GM12878 (cell line): ENCODE measurements at regions not wholly inside any gene's neighbourhood (a gene's known extent, or its start where the extent isn't known, plus 50 kb on each side); places are given as distances from the start of the nearest gene placed in this dataset.

Experiments
- ATAC-seq: fragments of 200-7000 bp; cut with Tn5 transposase; 3 replicates; pipeline ENCODE4 v1.9.1; 2020; ENCODE audit warnings: mild to moderate bottlenecking, moderate library complexity
- BruUV-seq: library from RNA; stranded (reverse); fragments of 400-500 nt; replicated peaks from 2 replicates; lab custom pipeline; 2021; lab: Mats Ljungman, UMichigan
- CTCF ChIA-PET: fragments of 300-600 bp; sonication (Branson Sonifier 250); formaldehyde crosslinking; extraction: SDS; loops from one replicate; lab custom pipeline; 2021; ENCODE audit warnings: inconsistent platforms; lab: Yijun Ruan, JAX
- POLR2A ChIA-PET: fragments of 350-600 bp; formaldehyde crosslinking; extraction: SDS; loops from one replicate; lab custom pipeline; 2021; ENCODE audit warnings: inconsistent platforms; lab: Charles Lee
- RAD21 ChIA-PET: fragments of 300-600 bp; sonication (Branson Sonifier 250); formaldehyde crosslinking; loops from one replicate; lab custom pipeline; 2023; ENCODE audit warnings: antibody characterized with exemption; ENCODE audit not compliant: unreplicated experiment; lab: Charles Lee
- SMC1A ChIA-PET: fragments of 300-600 bp; sonication (Branson Sonifier 250); formaldehyde crosslinking; loops from one replicate; lab custom pipeline; 2023; ENCODE audit not compliant: unreplicated experiment, uncharacterized antibody; lab: Charles Lee
- DNase-seq: peaks from one replicate; pipeline ENCODE4 v3.0.0-alpha.2; 2011; ENCODE audit warnings: low read depth, low spot score
- FAIRE-seq: peaks from 3 replicates; lab custom pipeline; 2011; peaks lifted over from hg19 to GRCh38; lab: Jason Lieb, UNC
- H2AFZ ChIP-seq: 2 replicates; pipeline ENCODE4 v1.6.0; 2011; ENCODE audit warnings: low read depth, low read length, control low read depth; ENCODE audit not compliant: control insufficient read depth
- H3K27ac ChIP-seq: 2 replicates; pipeline ENCODE4 v1.5.1; 2011; ENCODE audit warnings: control low read depth; ENCODE audit not compliant: control insufficient read depth, insufficient read depth
- H3K27me3 ChIP-seq, 2 experiments: replicated peaks in 1 of 2; 2 replicates each; pipeline versions ENCODE4 v1.6.0 to v1.6.1; 2011; ENCODE audit warnings: low read length in 1 of 2; ENCODE audit not compliant: control insufficient read depth in 2 of 2, insufficient read depth in 2 of 2
- H3K36me3 ChIP-seq, 2 experiments: 2 replicates each; pipeline ENCODE4 v1.5.1; 2011; ENCODE audit warnings: low read length in 1 of 2; ENCODE audit not compliant: control insufficient read depth in 2 of 2, insufficient read depth in 2 of 2
- H3K4me1 ChIP-seq: 2 replicates; pipeline ENCODE4 v1.6.1; 2011; ENCODE audit warnings: mild to moderate bottlenecking, low read length, moderate library complexity, mixed read lengths; ENCODE audit not compliant: control insufficient read depth, insufficient read depth
- H3K4me2 ChIP-seq: 2 replicates; pipeline ENCODE4 v1.6.0; 2011; ENCODE audit warnings: control low read depth; ENCODE audit not compliant: control insufficient read depth, insufficient read depth
- H3K4me3 ChIP-seq: fragments of 200-600 bp; sonication (generic); 2 replicates; pipeline ENCODE4 v1.5.1; 2016
- H3K79me2 ChIP-seq: 2 replicates; pipeline ENCODE4 v1.6.0; 2011; ENCODE audit warnings: low read length; ENCODE audit not compliant: control insufficient read depth, insufficient read depth
- H3K9ac ChIP-seq: 2 replicates; pipeline ENCODE4 v1.8.0; 2011; ENCODE audit warnings: low read length, control low read depth, mixed read lengths; ENCODE audit not compliant: control insufficient read depth, insufficient read depth
- H3K9me3 ChIP-seq: replicated peaks from 3 replicates; pipeline ENCODE4 v1.5.1; 2011; ENCODE audit warnings: mild to moderate bottlenecking, low read length; ENCODE audit not compliant: control insufficient read depth, insufficient read depth
- H4K20me1 ChIP-seq: 2 replicates; pipeline ENCODE4 v1.6.0; 2011; ENCODE audit not compliant: control insufficient read depth, insufficient read depth
- CBX3 ChIP-seq: fragments of 200-600 bp; sonication (generic); IDR thresholded peaks from 2 replicates; pipeline ENCODE4 v1.6.1; 2016; ENCODE audit warnings: low read depth, borderline replicate concordance
- CUX1 ChIP-seq: IDR thresholded peaks from 2 replicates; pipeline ENCODE4 v1.6.1; 2012; ENCODE audit warnings: improper control_type of control experiment, low read depth, low read length; ENCODE audit not compliant: insufficient replicate concordance
- HDAC6 ChIP-seq: fragments of 200-600 bp; sonication (generic); IDR thresholded peaks from one replicate; pipeline ENCODE4 v1.8.0; 2017; ENCODE audit warnings: antibody characterized with exemption; ENCODE audit not compliant: unreplicated experiment
- IRF5 ChIP-seq: fragments of 450-650 bp; IDR thresholded peaks from 2 replicates; pipeline ENCODE4 v1.6.1; 2017; ENCODE audit warnings: borderline replicate concordance
- MEF2A ChIP-seq: IDR thresholded peaks from 2 replicates; pipeline ENCODE4 v1.6.1; 2011; ENCODE audit warnings: low read depth, mild to moderate bottlenecking, low read length, moderate library complexity; ENCODE audit not compliant: insufficient read depth
- MXI1 ChIP-seq: fragments of 150-350 bp; IDR thresholded peaks from 2 replicates; pipeline ENCODE4 v1.6.1; 2011; ENCODE audit warnings: low read depth, mild to moderate bottlenecking, inconsistent platforms, low read length, improper control_type of control experiment
- NFIC ChIP-seq: IDR thresholded peaks from 2 replicates; pipeline ENCODE4 v1.6.1; 2012; ENCODE audit warnings: low read depth, mild to moderate bottlenecking, inconsistent platforms, low read length, moderate library complexity
- NRF1 ChIP-seq: conservative IDR thresholded peaks from 2 replicates; pipeline ENCODE4 v1.6.1; 2011; ENCODE audit warnings: mild to moderate bottlenecking, low read depth, low read length, improper control_type of control experiment
- SUZ12 ChIP-seq: fragments of 200-600 bp; sonication (generic); IDR thresholded peaks from one replicate; pipeline ENCODE4 v1.6.1; 2018; ENCODE audit warnings: antibody characterized with exemption, mild to moderate bottlenecking; ENCODE audit not compliant: unreplicated experiment
- ZNF384 ChIP-seq: IDR thresholded peaks from 2 replicates; pipeline ENCODE4 v1.6.1; 2012; ENCODE audit warnings: low read depth, mild to moderate bottlenecking, low read length, improper control_type of control experiment, borderline replicate concordance
- ZSCAN29 ChIP-seq: fragments of 450-650 bp; IDR thresholded peaks from 2 replicates; pipeline ENCODE4 v1.6.1; 2017; ENCODE audit warnings: mild to moderate bottlenecking, moderate library complexity
- WGBS: methylation state at CpG from one replicate; pipeline ENCODE4 v1.1.6; 2016; ENCODE audit warnings: low lambda C conversion rate; ENCODE audit not compliant: insufficient replicate concordance, insufficient coverage; ENCODE audit errors: missing lambda C conversion rate; 5-methylcytosine and 5-hydroxymethylcytosine counted together
- in situ Hi-C: fragments of 300-500 bp; cut with MboI; formaldehyde crosslinking; loops from 9 replicates; pipeline ENCODE4 v1.14.3; 2018; ENCODE audit warnings: mixed read lengths
- intact Hi-C: fragments of 100-400 bp; cut with micrococcal nuclease; formaldehyde crosslinking; loops from one replicate; pipeline ENCODE4 v1.14.2; 2022; ENCODE audit not compliant: unreplicated experiment
- TF ChIP-seq, protein P1 (sequence below): IDR thresholded peaks from 2 replicates; pipeline ENCODE4 v1.6.1; 2012; ENCODE audit warnings: low read depth, low read length, improper control_type of control experiment

- no peak for DNase-seq
- Histone ChIP-seq H3K27me3 (no peaks in the 10 kb centered on the region), H3K4me3 (no peak overlapping the region), H3K9ac (no peak overlapping the region), H3K27ac (no peak overlapping the region), H3K79me2 (no peaks in the 10 kb centered on the region), H3K36me3 (no peaks in the 10 kb centered on the region), H3K4me2 (no peak overlapping the region), H3K9me3 (no peaks in the 10 kb centered on the region), H3K4me1 (no peaks in the 10 kb centered on the region), H4K20me1 (no peaks in the 10 kb centered on the region), H2AFZ (no peak overlapping the region)
- ATAC-seq: no peak
- ChIA-PET CTCF (no interaction called here), SMC1A (no interaction called here), POLR2A (no interaction called here), RAD21 (no interaction called here)
- no peak for FAIRE-seq
- in situ Hi-C loops: no loop called here
- 0% methylated on average over 5 of the region's 5 CpGs for WGBS
- intact Hi-C loops: no loop called here
- TF ChIP-seq, protein P1, sequence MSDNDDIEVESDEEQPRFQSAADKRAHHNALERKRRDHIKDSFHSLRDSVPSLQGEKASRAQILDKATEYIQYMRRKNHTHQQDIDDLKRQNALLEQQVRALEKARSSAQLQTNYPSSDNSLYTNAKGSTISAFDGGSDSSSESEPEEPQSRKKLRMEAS: no peak
- no peak for TF ChIP-seq CBX3
- no peak for TF ChIP-seq SUZ12
- BruUV-seq: no TSS peak
Measured at GRCh38 chrX:77347572-77347971, 99.6 kb upstream of the FGF16 start.

DNA sequence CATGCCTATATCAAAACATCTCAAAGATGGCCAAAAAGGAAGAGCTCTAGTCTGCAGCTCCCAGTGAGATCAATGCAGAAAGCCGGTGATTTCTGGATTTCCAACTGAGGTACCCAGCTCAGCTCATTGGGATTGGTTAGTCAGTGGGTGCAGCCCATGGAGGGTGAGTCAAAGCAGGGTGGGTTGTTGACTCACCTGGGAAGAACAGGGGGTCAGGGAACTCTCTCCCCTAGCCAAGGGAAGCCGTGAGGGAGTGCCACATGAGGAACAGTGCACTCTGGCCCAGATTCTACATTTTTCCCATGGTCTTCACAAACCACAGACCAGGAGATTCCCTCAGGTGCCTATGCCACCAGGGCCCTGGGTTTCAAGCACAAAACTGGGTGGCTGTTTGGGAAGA lies 57.3 kb upstream of the FGF16 start:
- intact Hi-C loops: no loop called here
- ATAC-seq: no peak
- DNase-seq: no peak
- 25% methylated on average over 2 of the region's 2 CpGs for WGBS
- no TSS peak for BruUV-seq
- H3K9ac ChIP-seq: no peak overlapping the region
- RAD21 ChIA-PET: no interaction called here
- H3K79me2 ChIP-seq: no peaks in the 10 kb centered on the region
- in situ Hi-C loops: no loop called here
- H3K9me3 ChIP-seq: no peaks in the 10 kb centered on the region
- H3K27me3 ChIP-seq: no peaks in the 10 kb centered on the region
- H3K36me3 ChIP-seq: no peaks in the 10 kb centered on the region
- POLR2A ChIA-PET: no interaction called here
- no peak overlapping the region for H3K27ac ChIP-seq
- CTCF ChIA-PET: no interaction called here
- SMC1A ChIA-PET: no interaction called here
- H3K4me2 ChIP-seq: no peak overlapping the region
- H3K4me3 ChIP-seq: no peak overlapping the region
- no peaks in the 10 kb centered on the region for H3K4me1 ChIP-seq
- no peak for FAIRE-seq
- H4K20me1 ChIP-seq: no peaks in the 10 kb centered on the region
- no peak overlapping the region for H2AFZ ChIP-seq
- TF ChIP-seq ZSCAN29 (no peak), ZNF384 (no peak), SUZ12 (no peak), IRF5 (no peak), CUX1 (no peak), HDAC6 (no peak), MXI1 (no peak), NFIC (no peak), MEF2A (no peak), NRF1 (no peak)
